DLD1 (cell line): ENCODE measurements at regions not wholly inside any gene's neighbourhood (a gene's known extent, or its start where the extent isn't known, plus 50 kb on each side); places are given as distances from the start of the nearest gene placed in this dataset.
"Not testable (repeated sequence)": the region's sequence is repeated elsewhere in the genome, so short reads cannot be mapped to it uniquely, and the experiment has no call there.

Experiments used
- in situ Hi-C: cut with HindIII; loops from 2 replicates; pipeline ENCODE4 v1.10.0; 2017; ENCODE audit warnings: low sequenced_read_pairs

DNA sequence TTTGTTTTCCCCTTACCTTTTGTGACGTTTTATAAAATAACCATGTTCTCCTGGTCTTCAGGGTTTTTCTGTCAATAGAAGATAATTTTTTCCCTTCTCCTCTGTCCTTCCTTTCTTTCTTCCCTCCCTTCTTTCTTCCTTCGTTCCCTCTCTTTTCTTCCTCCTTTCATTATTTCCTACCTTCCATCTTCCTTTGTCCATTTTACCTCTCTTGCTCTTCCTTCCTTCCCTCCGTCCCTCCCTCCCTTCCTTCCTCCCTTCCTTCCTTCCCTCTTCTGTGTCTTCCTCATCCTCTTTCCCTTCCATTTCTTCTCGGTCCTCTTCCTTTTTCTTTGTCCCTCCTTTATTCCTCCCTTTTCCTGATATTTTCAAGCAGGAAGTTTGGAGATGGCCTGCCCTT lies 128.2 kb downstream of the TEX36 start:
- in situ Hi-C loops = no loop called here

DNA sequence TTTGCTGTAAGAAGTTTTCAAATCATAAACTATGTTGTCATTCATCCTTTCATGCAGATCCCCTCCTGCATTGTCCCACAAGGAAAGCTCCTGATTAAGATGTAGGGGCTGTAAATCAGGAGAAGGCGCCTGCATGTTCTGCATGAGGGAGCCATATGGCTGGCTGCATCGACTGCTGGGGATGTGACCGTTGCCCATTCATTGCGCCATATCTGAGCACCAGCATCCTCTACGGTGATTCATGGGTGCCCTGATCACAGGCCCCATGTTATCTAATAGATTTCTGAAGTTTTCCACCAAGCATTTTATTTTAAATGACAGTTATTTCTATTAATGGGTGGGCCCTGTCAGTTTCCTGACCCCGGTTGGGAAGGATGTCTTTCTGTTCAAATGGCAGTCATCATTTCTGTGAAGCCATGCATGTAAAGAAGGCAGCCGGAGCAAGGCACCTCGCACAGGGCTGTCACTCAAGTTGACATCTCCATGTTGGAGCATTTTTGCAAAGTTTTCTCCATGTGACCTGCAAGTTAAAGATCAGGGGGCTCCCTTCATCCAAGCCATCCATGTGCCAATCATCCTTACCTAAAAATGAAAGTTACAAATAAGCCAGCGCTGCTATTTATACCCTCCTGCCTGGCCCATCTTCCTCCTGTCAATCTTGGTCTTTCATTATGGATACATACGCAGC lies 128.8 kb downstream of the TEX36 start:
- in situ Hi-C loops = no loop called here

DNA sequence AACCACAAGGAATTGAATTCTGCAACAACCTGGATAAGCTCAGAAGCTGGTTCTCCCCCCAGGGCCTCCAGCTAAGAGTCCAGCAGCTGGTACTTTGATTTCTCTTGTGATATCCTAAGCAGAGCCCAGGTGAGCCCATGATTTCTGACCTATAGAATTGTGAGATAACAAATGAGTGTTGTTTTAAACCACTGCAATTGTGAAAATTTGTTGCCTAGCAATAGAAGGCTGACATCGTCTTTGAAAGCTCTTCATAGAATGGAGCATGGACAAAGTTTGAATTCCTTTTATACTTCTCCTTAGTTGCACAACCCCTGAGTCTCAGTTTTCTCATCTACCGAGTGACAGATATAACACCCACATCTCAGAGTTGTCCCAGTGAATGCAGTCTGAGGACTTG lies 129.9 kb downstream of the TEX36 start:
- in situ Hi-C loops = no loop called here

DNA sequence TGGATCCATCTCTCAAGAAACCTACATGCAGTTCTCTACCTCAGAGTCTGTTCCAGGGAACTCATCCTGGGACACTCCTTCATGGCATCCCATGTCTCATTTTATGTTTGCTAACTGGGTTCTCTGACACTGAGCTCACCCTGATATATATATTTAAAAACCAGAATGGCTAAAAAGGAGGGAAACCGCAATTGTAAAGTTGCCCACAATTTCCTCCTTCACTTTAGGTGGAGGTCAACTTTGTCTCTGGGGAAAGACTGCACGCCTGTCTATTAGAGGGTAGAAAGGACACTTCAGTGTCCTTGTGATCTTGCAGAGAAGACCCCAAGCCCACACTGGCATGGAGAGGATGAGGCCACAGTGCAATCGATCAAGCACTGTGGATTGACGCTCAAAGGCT lies 131.7 kb downstream of the TEX36 start:
- in situ Hi-C loops = no loop called here

DNA sequence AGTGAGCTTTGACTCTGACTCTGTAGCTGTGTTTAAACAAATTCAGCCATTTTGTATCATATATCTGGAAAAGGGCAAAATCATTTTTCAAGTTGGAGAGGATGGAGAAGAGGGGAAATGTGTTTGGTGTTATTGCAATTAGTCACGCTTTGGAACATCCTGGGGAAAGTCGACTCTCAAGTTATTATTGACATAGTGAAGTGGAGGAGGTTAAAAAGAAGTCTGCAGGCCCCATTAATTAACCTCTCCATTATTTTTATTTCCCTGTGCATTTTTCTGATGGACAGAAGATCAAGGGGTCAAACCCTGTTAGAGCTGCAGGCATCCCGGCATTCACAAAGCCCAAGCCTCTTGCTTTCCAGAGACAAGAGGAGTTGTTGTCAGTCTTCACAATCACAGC lies 132.6 kb downstream of the TEX36 start:
- in situ Hi-C loops = no loop called here

DNA sequence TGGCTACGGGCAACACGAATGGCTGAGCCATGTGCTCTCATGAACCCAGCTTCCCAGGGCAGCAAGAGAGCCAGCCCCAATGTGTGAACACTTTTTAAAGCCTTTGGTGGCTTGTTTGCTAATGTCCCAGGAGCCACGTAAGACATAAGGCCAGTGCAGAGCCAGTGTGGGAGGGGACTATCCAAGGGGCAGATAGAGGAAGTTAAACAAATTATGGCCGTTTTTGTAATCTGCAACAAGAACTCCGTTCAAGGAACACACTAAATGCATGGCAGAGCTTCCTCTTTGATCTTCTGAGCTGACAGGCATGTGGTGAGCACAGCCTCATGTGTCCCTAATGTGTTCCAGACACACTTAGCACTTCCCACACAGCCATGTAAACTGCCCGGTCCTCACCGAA lies 133.3 kb downstream of the TEX36 start:
- in situ Hi-C loops = no loop called here

DNA sequence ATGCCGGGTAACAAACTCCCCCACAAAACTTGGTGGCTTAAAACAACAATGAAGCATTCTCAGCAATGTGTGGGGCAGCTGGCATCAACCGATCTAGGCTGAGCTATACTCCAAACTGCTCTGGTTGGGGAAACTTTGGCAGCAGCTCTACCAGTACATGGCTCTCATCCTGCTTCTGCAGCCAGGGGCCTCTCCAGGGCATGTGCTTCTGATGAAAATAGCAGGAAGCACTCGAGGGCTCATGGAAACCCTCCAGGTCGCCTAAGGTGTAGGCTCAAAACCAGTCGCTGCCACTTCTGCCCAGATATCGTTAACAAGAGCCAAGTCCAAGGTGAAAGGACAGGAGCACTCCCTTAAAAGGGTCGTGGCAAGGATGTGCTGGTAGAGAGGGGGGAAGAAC lies 134.1 kb downstream of the TEX36 start:
- in situ Hi-C loops = no loop called here

DNA sequence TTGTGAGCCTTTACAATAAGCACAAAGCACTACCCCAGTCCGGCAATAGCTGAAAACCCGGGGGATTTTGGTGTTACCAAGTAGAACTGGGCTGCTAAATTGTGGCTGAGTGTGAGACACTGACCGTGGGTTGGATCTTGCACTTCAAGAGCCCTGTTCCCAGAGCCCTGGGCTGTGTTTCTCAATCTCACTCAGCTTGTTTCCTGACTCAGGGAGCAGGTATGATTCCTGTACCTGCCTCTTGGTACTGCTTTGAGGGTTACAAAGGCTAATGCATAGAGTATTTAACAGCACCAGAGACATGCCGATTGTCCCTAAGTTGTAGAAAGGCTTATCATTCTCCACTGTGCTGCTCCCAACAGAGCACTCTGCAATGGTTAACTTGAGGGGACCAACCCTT lies 134.6 kb downstream of the TEX36 start:
- in situ Hi-C loops = no loop called here

DNA sequence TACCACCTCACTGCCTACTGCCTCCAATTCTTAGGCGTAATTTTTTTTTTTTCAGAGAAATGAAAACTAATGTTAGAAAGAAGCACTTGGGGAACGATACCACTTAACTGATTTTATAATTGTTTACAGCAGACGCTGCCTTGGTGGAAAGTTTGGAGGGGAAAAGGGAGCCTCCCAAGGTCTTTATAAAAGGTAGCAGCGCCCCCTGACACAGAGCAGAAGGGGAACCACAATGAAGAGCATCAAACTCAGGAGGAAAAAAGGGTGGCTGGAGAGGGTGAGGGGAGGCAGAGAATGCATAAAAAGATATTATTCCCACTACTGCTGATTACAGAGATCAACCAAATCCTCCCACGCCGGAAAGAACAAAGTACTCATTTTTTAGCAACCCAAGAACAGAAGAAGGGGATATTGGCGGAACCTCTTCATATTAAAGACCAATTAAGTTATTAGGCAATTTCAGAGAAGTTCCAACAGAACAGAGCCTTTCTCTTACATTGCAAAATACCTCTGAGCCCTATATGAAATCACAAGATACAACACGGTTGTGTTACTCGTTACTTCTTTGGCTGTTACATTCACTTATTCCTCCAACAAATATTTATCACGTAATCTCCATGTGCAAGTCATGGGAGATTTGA lies 135.8 kb downstream of the TEX36 start:
- in situ Hi-C loops = no loop called here

DNA sequence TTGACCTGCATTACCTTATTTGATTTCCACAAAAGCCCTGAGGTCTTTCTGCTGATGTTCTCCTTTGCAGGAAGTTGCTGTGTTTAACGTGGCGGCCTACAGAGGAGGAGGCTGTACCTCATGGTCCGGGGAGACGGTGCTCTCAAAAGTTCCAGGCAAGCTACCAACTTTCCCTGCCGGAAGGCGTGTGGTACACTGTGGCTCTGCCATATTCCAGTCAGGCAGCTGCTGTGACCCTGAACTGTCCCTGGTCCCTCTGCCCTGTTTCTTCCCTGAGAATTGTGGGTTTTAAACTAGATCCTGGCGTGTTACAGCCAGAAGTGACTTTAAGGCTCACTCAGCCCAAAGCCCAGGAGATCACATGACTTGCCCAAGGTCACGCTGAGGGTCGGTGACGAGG lies 139.2 kb downstream of the TEX36 start:
- in situ Hi-C loops = no loop called here

DNA sequence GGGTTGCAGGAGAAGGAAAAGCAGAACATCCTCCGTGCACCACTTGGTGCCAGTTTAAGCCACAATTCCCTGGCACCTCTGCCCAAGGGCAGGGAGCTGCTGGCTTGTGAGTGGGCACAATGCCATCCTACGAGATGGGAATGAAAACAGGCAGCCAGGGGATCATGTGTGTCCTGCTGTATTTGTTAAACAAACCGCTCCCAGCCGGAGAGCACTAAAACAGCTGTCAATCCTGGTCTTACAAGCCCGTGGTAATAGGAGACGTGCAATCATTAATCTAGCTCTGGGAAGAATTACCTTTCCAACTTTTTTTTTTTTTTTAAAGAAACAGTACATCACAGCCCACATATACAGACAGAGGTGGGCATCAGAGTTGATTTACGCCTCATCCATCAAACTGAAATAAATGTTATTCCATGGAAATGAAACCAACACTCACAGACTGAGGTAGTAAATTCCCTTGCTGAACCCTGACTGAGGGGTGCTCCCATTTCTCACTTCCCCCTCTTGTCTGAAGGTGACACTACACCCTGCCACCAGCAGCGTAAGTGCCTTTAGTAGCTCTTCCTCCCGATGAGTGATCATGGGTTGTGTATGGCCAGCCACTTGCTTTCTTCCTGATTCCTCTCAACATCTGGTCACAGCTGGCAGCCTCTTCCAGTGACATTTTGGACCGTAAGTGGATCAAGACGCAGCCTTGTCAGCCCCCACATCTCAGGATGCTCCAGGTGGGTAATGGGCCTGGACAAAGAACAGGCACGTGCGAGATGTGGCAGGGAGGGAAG lies 143.8 kb downstream of the TEX36 start:
- in situ Hi-C loops = no loop called here

DNA sequence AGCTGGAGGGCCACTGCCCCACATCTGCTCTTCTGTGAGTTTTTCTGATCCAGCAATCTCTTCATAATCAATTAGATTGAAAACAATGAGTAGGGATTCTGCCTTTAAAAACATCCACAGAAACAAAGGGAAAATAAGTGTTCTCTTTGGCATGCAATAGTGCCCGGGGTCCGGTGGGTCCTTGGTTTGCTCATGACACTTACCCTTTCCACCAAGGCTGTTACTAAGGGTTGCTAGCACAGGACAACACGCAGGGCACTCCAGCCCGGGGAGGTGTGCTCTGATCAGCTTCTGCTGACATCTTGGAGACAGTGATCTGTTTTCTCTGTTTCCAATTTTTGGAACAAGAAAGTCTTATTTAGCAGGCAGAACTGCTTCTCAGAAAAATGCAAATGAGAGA lies 146.7 kb downstream of the TEX36 start:
- in situ Hi-C loops = no loop called here

DNA sequence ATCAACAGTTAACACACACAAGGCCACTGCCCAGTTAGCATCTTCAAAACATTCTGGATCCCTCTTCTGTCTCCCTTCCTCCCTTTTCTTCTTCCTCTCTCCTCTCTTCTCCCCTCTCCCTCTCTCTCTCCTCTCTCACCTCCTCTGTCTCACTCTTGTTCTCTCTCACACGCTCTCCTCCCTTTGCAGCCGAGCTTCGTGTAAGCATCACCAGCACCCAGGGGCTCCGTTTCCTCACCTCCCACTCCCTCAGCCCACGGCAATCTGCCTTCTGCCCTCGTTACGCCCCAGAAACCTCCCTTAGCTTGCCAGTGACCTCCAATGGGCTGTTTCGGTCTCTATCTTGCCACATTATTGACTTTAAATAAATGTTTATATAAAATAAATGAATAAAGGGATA lies 147.4 kb downstream of the TEX36 start:
- in situ Hi-C loops = no loop called here

DNA sequence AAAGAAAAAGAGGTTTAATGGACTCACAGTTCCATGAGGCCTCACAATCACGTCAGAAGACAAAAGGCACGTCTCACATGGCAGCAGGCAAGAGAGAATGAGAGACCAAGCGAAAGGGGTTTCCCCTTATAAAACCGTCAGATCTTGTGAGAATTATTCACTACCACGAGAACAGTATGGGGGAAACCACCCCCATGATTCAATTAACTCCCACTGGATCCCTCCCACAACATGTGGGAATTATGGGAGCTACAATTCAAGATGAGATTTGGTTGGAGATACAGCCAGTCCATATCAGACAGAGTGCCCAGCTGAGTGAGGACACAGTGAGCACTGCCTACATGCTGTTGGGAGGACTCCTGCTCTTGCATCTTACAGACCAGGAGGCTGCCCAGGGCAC lies 148.4 kb downstream of the TEX36 start:
- in situ Hi-C loops = no loop called here

DNA sequence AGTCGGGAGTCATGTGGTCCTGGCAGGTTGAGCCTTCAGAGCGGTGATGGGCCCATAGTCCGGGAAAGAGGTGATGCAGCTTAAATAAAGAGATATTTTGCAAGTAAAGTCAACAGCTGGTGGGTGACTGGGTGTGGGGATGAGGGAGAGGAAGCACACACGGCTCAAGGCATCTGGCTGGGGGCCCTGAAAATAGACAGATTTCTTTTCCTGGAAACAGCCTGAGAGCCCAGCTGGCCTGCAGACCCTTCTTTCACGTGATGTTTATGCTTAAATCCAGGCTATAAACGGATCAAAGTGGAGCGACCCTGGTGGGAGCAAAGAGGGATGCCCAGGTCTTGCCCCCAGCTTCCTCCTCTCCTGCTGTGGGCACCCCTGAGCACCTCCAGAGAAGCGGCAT lies 149.1 kb downstream of the TEX36 start:
- in situ Hi-C loops = no loop called here

DNA sequence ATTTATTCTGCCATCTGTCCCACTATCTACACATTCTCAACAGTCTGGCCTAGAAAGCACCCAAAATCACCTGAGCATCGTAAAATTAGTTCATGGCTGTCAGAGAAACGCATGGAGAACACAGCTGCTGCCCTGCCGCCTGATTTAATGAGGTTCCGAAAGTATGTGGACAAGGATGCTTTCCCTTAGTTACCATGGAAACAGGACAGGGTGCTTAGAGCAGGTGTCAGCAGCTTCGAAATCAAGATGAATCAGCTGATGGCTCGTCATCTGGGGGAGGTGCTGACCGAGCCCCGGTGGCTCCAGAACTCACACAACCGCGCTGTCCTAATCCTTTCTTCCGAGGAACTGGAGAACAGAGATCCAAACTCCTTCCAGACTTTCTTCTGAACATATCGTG lies 151.5 kb downstream of the TEX36 start:
- in situ Hi-C loops = no loop called here

DNA sequence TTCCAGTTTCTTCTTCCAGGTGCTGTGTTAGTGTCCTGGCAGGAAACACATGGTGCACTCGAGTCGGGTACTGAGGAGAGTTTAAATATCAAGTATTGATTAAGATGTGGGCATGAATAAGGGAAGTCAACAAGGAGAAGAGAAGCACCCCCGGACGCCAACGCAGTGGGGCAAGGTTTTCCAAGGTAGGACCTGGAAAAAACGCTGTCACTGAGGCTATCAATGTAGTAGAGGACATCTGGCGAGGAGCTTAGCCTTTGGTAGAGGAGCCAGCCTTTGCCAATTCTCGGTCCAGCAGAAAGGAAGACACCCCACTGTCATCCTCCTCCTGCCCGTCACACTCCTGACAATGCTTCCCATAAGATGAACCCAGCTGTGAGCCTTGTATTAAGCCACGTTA lies 159.6 kb downstream of the TEX36 start:
- in situ Hi-C loops = no loop called here

DNA sequence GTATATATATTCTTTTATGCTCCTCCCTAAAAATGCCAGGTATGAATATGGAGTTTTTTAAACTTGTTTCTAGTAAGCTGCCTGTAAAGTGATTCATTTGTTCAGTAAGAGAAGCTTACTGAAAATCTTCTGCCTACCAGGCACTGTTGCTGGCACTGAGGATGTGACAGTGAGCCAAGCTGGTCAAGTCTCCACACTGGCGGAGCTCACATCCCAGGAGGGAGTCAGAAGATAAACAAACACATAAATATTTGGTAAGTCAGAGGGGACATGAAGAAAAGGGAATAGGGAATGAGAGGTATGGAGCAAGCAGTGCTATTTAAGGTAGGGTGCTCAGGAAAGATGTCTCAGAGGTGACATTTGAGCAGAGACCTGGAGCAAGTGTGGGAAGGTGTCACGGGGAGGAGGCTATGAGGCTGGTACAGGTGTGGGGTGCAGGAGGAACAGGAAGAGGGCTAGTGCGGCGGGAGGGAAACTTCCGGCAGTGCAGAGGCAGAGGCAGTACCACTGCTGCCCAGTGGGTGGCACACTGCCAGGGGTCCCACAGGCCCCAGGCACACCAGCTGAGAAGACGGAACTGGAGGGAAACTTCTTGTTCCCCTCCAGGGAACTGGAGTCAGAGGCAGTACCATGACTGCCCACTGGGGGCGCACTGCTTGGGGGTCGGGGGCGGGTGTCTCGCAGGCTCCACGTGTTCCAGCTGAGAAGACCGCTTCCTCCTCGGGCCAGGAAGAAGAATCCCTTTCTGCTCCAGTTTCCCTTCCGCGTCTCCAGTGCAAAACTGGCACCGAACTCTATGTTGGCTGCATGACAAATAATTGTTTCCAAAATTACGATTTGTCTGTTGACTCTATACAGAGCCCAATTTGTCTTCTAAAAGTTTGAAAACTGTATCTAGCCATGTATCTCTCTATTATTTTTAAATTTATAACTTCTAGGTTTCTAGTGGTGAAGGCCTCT lies 161.0 kb downstream of the TEX36 start:
- in situ Hi-C loops = no loop called here

DNA sequence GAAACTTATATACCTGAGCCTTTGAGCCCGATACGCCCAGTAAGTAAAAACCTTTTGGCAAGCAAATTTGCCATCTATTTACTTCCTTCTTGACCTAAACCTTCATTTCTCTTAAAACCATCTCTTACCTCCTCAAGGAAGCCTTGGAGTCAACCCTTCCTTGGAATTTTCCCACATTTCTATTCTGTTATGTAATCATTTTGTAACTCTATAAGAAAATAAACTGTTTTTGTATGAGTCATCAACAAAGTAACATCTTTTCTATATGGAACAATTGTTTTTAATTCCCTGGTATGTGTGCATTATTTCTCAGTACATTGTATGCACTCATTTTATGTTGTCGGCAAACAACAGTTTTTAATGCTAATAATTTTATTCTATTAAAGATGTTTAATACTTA lies 162.0 kb downstream of the TEX36 start:
- in situ Hi-C loops = no loop called here

DNA sequence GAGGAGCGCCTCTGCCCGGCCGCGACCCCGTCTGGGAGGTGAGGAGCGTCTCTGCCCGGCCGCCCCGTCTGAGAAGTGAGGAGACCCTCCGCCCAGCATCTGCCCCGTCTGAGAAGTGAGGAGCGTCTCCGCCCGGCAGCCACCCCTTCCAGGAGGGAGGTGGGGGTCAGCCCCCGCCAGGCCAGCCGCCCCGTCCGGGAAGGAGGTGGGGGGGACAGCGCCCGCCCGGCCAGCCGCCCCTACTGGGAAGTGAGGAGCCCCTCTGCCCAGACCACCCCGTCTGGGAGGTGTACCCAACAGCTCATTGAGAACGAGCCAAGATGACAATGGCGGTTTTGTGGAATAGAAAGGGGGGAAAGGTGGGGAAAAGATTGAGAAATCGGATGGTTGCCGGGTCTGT lies 164.6 kb downstream of the TEX36 start:
- in situ Hi-C loops = not testable (repeated sequence)

DNA sequence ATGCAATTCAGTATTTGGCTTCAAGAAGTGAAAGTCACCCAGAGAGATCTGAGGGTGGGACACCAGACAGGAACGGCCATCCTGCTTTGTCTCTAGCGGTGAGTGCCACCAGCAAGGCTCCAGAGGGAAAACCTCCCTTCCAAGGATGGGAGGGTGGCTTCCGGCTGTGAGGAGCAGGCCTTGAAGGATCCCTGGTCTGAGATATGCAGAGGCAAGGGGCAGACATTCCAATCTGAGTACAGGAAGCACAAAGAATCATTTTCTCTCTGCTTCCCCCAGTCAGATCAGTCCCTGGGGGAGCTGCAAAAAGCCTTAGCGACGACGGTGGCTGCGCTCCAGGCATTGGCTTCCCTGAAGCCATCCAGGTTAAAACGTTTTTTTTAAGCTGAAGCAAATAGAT lies 167.4 kb downstream of the TEX36 start:
- in situ Hi-C loops = no loop called here
